Left colon (tissue), 2 donors: ENCODE measurements at regions not wholly inside any gene's neighbourhood (a gene's known extent, or its start where the extent isn't known, plus 50 kb on each side); places are given as distances from the start of the nearest gene placed in this dataset.

Source experiments
- ATAC-seq: fragments of 200-7000 bp; cut with Tn5 transposase; one replicate; pipeline ENCODE4 v1.9.1; 2020; ENCODE audit warnings: mild to moderate bottlenecking, moderate library complexity
- DNase-seq, 2 donors: peaks; one replicate each; pipeline ENCODE4 v3.0.0-alpha.2; 2020
- intact Hi-C, 2 donors: fragments of 100-400 bp; cut with DNase I in 1 of 2; cut with micrococcal nuclease in 1 of 2; formaldehyde crosslinking; loops; one replicate each; pipeline versions ENCODE4 v1.11.2 to v1.14.0; 2022; cut with DNase I, micrococcal nuclease
- donor health status: DM: no; HTN: no; CAD: no.
- donor health status: DM: yes; HTN: yes; CAD: no.

GRCh38 chr5:3310541-3311261 is 284.9 kb upstream of the IRX1 start:
- DNase-seq, result no peak
- ATAC-seq, result no peak
- intact Hi-C loops, result no loop called here

GRCh38 chr5:3309538-3309937 is 286.1 kb upstream of the IRX1 start:
- no peak for DNase-seq
- ATAC-seq, result no peak
- intact Hi-C loops, result no loop called here

GRCh38 chr5:3307982-3308621 is 287.5 kb upstream of the IRX1 start:
- DNase-seq, result no peak

GRCh38 chr5:3305432-3305831 is 290.2 kb upstream of the IRX1 start:
- intact Hi-C loops, result no loop called here
- no peak for ATAC-seq
- DNase-seq, result no peak

More at GRCh38 chr5:3307982-3308621, 287.5 kb upstream of the IRX1 start:
- intact Hi-C loops, result no loop called here
- ATAC-seq, result no peak

GRCh38 chr5:3304346-3304745 is 291.3 kb upstream of the IRX1 start:
- ATAC-seq (no peak), DNase-seq (no peak)
- intact Hi-C loops, result no loop called here

GRCh38 chr5:3303777-3304176 is 291.9 kb upstream of the IRX1 start:
- ATAC-seq (no peak), DNase-seq (no peak)
- intact Hi-C loops, result no loop called here

GRCh38 chr5:3302228-3302627 is 293.4 kb upstream of the IRX1 start:
- intact Hi-C loops, result no loop called here
- DNase-seq, result no peak
- no peak for ATAC-seq

- intact Hi-C loops, result no loop called here
- no peak for DNase-seq
- ATAC-seq, result no peak
Observed at GRCh38 chr5:3301306-3301705, 294.3 kb upstream of the IRX1 start.

- no peak for DNase-seq
- ATAC-seq, result no peak
- intact Hi-C loops, result no loop called here
Observed at GRCh38 chr5:3300726-3301125, 294.9 kb upstream of the IRX1 start.

GRCh38 chr5:3299441-3299840 is 296.2 kb upstream of the IRX1 start:
- ATAC-seq (no peak), DNase-seq (no peak)
- intact Hi-C loops, result no loop called here

GRCh38 chr5:3297853-3298252 is 297.8 kb upstream of the IRX1 start:
- intact Hi-C loops, result no loop called here
- ATAC-seq (no peak), DNase-seq (no peak)

GRCh38 chr5:3288325-3288724 is 307.3 kb upstream of the IRX1 start:
- no peak for ATAC-seq
- DNase-seq, result no peak
- intact Hi-C loops, result no loop called here

GRCh38 chr5:3287516-3287915 is 308.1 kb upstream of the IRX1 start:
- DNase-seq (no peak), ATAC-seq (no peak)
- intact Hi-C loops, result no loop called here

GRCh38 chr5:3285621-3286020 is 310.0 kb upstream of the IRX1 start:
- no peak for ATAC-seq

GRCh38 chr5:3284506-3284905 is 311.1 kb upstream of the IRX1 start:
- intact Hi-C loops, result no loop called here
- ATAC-seq (no peak), DNase-seq (no peak)

More at GRCh38 chr5:3285621-3286020, 310.0 kb upstream of the IRX1 start:
- intact Hi-C loops, result no loop called here
- no peak for DNase-seq

- DNase-seq, result no peak
- intact Hi-C loops, result no loop called here
- no peak for ATAC-seq
Observed at GRCh38 chr5:3282841-3283240, 312.8 kb upstream of the IRX1 start.

GRCh38 chr5:3281366-3281765 is 314.3 kb upstream of the IRX1 start:
- intact Hi-C loops, result no loop called here
- DNase-seq, result no peak
- no peak for ATAC-seq

GRCh38 chr5:3278643-3279042 is 317.0 kb upstream of the IRX1 start:
- intact Hi-C loops, result no loop called here
- no peak for DNase-seq
- no peak for ATAC-seq

GRCh38 chr5:3277590-3278196 is 317.9 kb upstream of the IRX1 start:
- intact Hi-C loops, result no loop called here
- DNase-seq, result no peak
- no peak for ATAC-seq

GRCh38 chr5:3276896-3277295 is 318.7 kb upstream of the IRX1 start:
- ATAC-seq, result no peak
- intact Hi-C loops, result no loop called here
- no peak for DNase-seq
